ENCODE measurements at regions not wholly inside any gene's neighbourhood (a gene's known extent, or its start where the extent isn't known, plus 50 kb on each side); places are given as distances from the start of the nearest gene placed in this dataset.

DNA sequence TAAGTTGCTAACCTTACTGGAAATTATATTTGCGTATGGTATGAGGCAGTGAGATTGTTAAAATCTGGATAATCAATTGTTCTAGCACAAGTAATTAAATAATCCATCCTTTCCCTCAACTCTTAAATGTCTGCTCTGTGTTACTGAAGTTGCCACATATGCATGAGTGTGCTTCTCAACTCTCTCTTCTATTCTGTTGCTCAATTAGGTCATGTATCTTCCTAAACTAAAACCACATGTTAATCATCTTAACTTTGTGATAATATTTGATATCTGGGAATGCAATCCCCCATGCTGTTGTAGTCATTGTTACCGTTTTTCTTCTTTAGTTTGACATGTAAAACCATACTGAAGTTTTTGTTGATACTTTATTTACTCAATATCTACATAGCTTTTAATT is 63.5 kb upstream of the STMND1 start:
- TF ChIP-seq CTCF (optimal IDR thresholded peaks at IDR 0.05 in 1 of 3, IDR thresholded peaks at IDR 0.05 in 1 of 3, conservative IDR thresholded peaks at IDR 0.05 in 1 of 3; ENCODE audit: extremely low read depth in 1 of 3, insufficient read depth in 2 of 3, low read length in 3 of 3) (no peak), EZH2 (IDR thresholded peaks at IDR 0.05; ENCODE audit: low read length) (no peak)
